BLaER1 treated with 17β-estradiol and CSF1 and Interleukin-3, amounts not matched to agents 10 nM and 100 nM (cell line): ENCODE measurements at regions not wholly inside any gene's neighbourhood (a gene's known extent, or its start where the extent isn't known, plus 50 kb on each side); places are given as distances from the start of the nearest gene placed in this dataset.
"Not testable (repeated sequence)": the region's sequence is repeated elsewhere in the genome, so short reads cannot be mapped to it uniquely, and the experiment has no call there.

Experiments used
- H3K27ac ChIP-seq, 11 experiments: shearing (Covaris generic); formaldehyde crosslinking; 2 replicates each; pipeline ENCODE4 v1.8.1; 2022
- H3K27me3 ChIP-seq, 11 experiments: shearing (Covaris generic); formaldehyde crosslinking; 2 replicates each; pipeline ENCODE4 v1.8.1; 2022
- H3K36me3 ChIP-seq, 11 experiments: shearing (Covaris generic); formaldehyde crosslinking; 2 replicates each; pipeline ENCODE4 v1.8.1; 2022
- H3K4me1 ChIP-seq, 10 experiments: shearing (Covaris generic); formaldehyde crosslinking; 2 replicates each; pipeline ENCODE4 v1.8.1; 2022
- H3K4me2 ChIP-seq, 11 experiments: shearing (Covaris generic); formaldehyde crosslinking; 2 replicates each; pipeline ENCODE4 v1.8.1; 2022
- H3K4me3 ChIP-seq, 10 experiments: shearing (Covaris generic); formaldehyde crosslinking; 2 replicates each; pipeline ENCODE4 v1.8.1; 2022
- H3K9ac ChIP-seq, 11 experiments: shearing (Covaris generic); formaldehyde crosslinking; 2 replicates each; pipeline ENCODE4 v1.8.1; 2022
- H3K9me3 ChIP-seq, 11 experiments: shearing (Covaris generic); formaldehyde crosslinking; replicated peaks in 1 of 11; 2 replicates each; pipeline ENCODE4 v1.8.1; 2022
- H4K20me1 ChIP-seq, 11 experiments: shearing (Covaris generic); formaldehyde crosslinking; 2 replicates each; pipeline ENCODE4 v1.8.1; 2022
- Cebpa-rat ChIP-seq, 11 experiments: shearing (Covaris generic); IDR thresholded peaks; 2 replicates each; pipeline ENCODE4 v1.8.1; 2022

DNA sequence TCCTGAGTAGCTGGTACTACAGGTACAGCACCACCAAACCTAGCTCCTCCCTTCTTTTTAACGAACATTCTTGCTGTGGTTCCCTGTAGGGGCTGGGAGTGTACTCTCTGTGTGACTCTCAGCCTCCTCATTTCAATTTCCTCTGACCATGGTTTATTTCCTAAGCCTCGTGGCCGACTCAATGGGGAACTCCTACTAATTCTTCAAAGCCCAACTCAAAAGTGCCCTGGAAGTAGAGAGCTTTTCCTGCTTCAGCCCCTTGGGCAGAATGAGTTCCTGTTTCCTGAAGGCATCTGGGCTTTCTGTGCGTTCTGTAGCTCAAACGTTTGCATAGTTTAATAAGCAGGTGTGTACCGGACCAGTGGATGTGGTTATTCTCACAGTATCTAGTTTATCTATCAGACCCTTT lies 70.9 kb upstream of the ACOT11 start:
- Histone ChIP-seq H3K27me3 (peaks cover 0 to 21% (median 0%) of the 10 kb centered on the region in 11 experiments; a peak in 7 of 22 replicates), H3K36me3 (no peaks in the 10 kb centered on the region), H3K27ac (peak overlapping the region in 2 of 11 experiments; percentile 7 to 24; a peak in 2 of 22 replicates), H3K4me1 (peaks cover 57 to 95% (median 80%) of the 10 kb centered on the region in 10 experiments), H3K4me2 (peak overlapping the region; percentile 84 to 96 (median 92)), H3K9me3 (no peaks in the 10 kb centered on the region), H4K20me1 (no peaks in the 10 kb centered on the region), H3K4me3 (no peak overlapping the region), H3K9ac (no peak overlapping the region)
- no peak for TF ChIP-seq Cebpa-rat (IDR thresholded peaks at IDR 0.05)

DNA sequence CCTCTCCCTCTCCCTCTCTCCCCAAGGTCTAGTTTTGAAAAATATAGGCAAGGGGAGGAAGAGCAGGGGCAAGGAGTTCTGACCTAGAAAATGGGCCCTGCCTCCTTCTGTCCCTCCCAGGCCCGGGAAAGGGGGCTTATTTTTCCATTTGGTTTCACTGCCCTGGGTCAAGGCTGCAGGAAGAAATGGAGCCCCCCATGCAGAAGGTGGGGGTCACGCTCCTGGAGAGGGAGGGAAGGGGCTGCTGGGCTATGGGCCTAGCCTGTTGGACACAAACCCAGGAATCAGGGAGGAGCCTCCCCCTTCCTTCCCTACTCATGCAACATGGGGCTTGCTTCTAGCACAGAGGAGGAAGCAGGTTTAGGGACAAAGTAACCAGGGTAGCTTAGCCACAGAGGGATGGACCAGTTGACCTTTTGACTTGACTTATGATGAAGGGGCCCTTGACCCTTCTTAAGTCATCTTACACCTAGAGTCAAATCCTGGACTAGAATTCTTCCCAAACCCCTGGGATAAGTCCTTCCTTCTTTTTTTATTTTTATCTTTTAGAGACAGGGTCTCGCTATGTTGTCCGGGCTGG lies 70.4 kb upstream of the SSBP3 start:
- Histone ChIP-seq H3K27ac (peak overlapping the region in 4 of 11 experiments; percentile 17 to 72 (median 70); a peak in 6 of 22 replicates), H3K9ac (peak overlapping the region in 3 of 11 experiments; percentile 64 to 70 (median 66); a peak in 4 of 22 replicates), H3K4me2 (peak overlapping the region; percentile 84 to 96 (median 92)), H3K27me3 (peaks cover 0 to 21% (median 0%) of the 10 kb centered on the region in 11 experiments; a peak in 7 of 22 replicates), H4K20me1 (no peaks in the 10 kb centered on the region), H3K4me1 (peaks cover 56 to 99% (median 82%) of the 10 kb centered on the region in 10 experiments), H3K9me3 (no peaks in the 10 kb centered on the region), H3K36me3 (no peaks in the 10 kb centered on the region), H3K4me3 (no peak overlapping the region)
- TF ChIP-seq Cebpa-rat (IDR thresholded peaks at IDR 0.05), result no peak

DNA sequence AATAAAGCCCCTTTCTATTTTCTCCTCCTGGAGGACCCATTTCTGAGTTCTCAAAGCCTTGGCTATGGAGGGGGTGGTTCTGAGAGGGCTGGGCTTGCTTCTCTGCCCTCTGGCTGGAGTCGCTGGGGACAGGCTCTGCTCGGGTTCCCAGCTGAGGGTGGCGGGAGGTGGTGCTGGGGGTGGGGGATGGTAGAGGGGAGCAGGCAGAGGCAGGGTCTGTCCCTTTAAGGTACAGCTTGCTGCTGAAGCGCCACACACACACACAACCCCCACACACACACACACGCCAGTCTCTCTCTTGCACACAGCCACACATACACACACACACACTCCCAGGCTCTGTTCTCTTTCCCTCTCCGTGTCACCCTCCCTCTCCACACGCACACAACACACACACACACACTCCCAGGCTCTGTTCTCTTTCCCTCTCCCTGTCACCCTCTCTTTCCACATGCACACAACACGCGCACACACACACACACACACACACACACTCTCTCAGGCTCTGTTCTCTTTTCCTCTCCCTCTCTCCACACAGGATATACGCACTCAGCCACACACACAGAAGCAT lies 69.8 kb upstream of the SSBP3 start:
- peak overlapping the region in 7 of 10 experiments; percentile 45 to 67 (median 52); a peak in 13 of 20 replicates for H3K4me3 ChIP-seq
- H3K9ac ChIP-seq, result peak overlapping the region in 9 of 11 experiments; percentile 20 to 70 (median 51); a peak in 14 of 22 replicates
- no peaks in the 10 kb centered on the region for H3K9me3 ChIP-seq
- H3K27me3 ChIP-seq, result peaks cover 0 to 21% (median 0%) of the 10 kb centered on the region in 11 experiments; a peak in 7 of 22 replicates
- H3K27ac ChIP-seq, result peak overlapping the region in 9 of 11 experiments; percentile 14 to 72 (median 65); a peak in 17 of 22 replicates
- H3K4me1 ChIP-seq, result peaks cover 50 to 95% (median 77%) of the 10 kb centered on the region in 10 experiments
- H3K4me2 ChIP-seq, result peak overlapping the region; percentile 84 to 96 (median 92)
- TF ChIP-seq Cebpa-rat (IDR thresholded peaks at IDR 0.05), result no peak
- H4K20me1 ChIP-seq, result no peaks in the 10 kb centered on the region
- no peaks in the 10 kb centered on the region for H3K36me3 ChIP-seq

GRCh38 chr1:54475357-54475881 lies 69.2 kb upstream of the SSBP3 start:
- Histone ChIP-seq H3K27me3 (peaks cover 0 to 21% (median 0%) of the 10 kb centered on the region in 11 experiments; a peak in 7 of 22 replicates), H3K9me3 (peaks cover 0 to 2% (median 0%) of the 10 kb centered on the region in 11 experiments; a peak in 1 of 22 replicates), H3K27ac (peak overlapping the region in 9 of 11 experiments; percentile 14 to 72 (median 65); a peak in 17 of 22 replicates), H3K4me3 (peak overlapping the region; percentile 39 to 67 (median 52); a peak in 18 of 20 replicates), H3K4me2 (peak overlapping the region; percentile 84 to 96 (median 92)), H3K9ac (peak overlapping the region in 9 of 11 experiments; percentile 38 to 70 (median 51); a peak in 15 of 22 replicates), H4K20me1 (no peaks in the 10 kb centered on the region), H3K36me3 (no peaks in the 10 kb centered on the region), H3K4me1 (peaks cover 44 to 88% (median 71%) of the 10 kb centered on the region in 10 experiments)
- TF ChIP-seq Cebpa-rat (IDR thresholded peaks at IDR 0.05), result no peak

GRCh38 chr1:54474310-54475251 lies 68.4 kb upstream of the SSBP3 start:
- Histone ChIP-seq H3K4me1 (peaks cover 40 to 80% (median 63%) of the 10 kb centered on the region in 10 experiments), H3K4me2 (peak overlapping the region; percentile 84 to 96 (median 92))

DNA sequence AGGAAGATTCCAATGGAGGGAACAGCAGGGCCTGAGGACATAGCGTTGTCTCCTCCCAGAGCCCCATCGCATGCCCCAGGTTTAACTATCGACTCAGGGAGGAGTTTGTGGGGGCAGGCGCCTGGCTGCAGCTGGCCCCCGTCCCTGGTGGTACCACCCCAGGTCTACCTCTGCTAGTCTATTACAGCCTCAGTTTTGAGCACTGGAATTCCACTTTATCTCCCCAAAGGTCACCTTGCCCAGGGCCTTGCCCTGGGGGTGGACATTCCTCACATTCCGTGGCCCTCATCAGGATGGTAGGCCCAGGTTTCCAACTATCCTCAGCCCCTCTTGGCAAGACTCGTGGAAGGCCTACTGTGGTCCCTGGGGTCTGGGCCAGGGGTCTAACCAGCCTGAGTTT lies 65.4 kb upstream of the SSBP3 start:
- Histone ChIP-seq H3K9me3 (peaks cover 0 to 25% (median 20%) of the 10 kb centered on the region in 11 experiments; a peak in 17 of 22 replicates), H3K27ac (no peak overlapping the region), H3K4me2 (peak overlapping the region in 2 of 11 experiments; percentile 12 to 14; a peak in 2 of 22 replicates), H3K4me3 (no peak overlapping the region), H4K20me1 (no peaks in the 10 kb centered on the region), H3K9ac (no peak overlapping the region), H3K4me1 (peaks cover 25 to 58% (median 37%) of the 10 kb centered on the region in 10 experiments), H3K27me3 (peaks cover 0 to 21% (median 0%) of the 10 kb centered on the region in 11 experiments; a peak in 7 of 22 replicates), H3K36me3 (no peaks in the 10 kb centered on the region)
- TF ChIP-seq Cebpa-rat (IDR thresholded peaks at IDR 0.05), result no peak

More at GRCh38 chr1:54474310-54475251, 68.4 kb upstream of the SSBP3 start:
- no peaks in the 10 kb centered on the region for H4K20me1 ChIP-seq
- H3K27me3 ChIP-seq, result peaks cover 0 to 21% (median 0%) of the 10 kb centered on the region in 11 experiments; a peak in 7 of 22 replicates
- no peak for TF ChIP-seq Cebpa-rat (IDR thresholded peaks at IDR 0.05)
- peak overlapping the region; percentile 38 to 70 (median 51); a peak in 21 of 22 replicates for H3K9ac ChIP-seq
- H3K27ac ChIP-seq, result peak overlapping the region in 9 of 11 experiments; percentile 22 to 72 (median 65); a peak in 18 of 22 replicates
- peaks cover 0 to 11% (median 8%) of the 10 kb centered on the region in 11 experiments; a peak in 17 of 22 replicates for H3K9me3 ChIP-seq
- no peaks in the 10 kb centered on the region for H3K36me3 ChIP-seq
- H3K4me3 ChIP-seq, result peak overlapping the region; percentile 39 to 67 (median 52)

- not testable (repeated sequence) for H3K4me2 ChIP-seq, H3K36me3 ChIP-seq, H4K20me1 ChIP-seq, H3K27ac ChIP-seq, H3K4me3 ChIP-seq, H3K9ac ChIP-seq
- Histone ChIP-seq H3K27me3 (peaks cover 0 to 11% (median 0%) of the 10 kb centered on the region in 11 experiments; a peak in 7 of 22 replicates), H3K4me1 (peaks cover 17 to 50% (median 31%) of the 10 kb centered on the region in 10 experiments), H3K9me3 (peaks cover 0 to 25% (median 20%) of the 10 kb centered on the region in 11 experiments; a peak in 17 of 22 replicates)
These were observed 63.2 kb upstream of the SSBP3 start for GRCh38 chr1:54469444-54469843.

- not testable (repeated sequence) for H3K9ac ChIP-seq, H3K27me3 ChIP-seq, H3K36me3 ChIP-seq, H3K4me3 ChIP-seq, H4K20me1 ChIP-seq, H3K27ac ChIP-seq
- peaks cover 22 to 51% (median 34%) of the 10 kb centered on the region in 10 experiments for H3K4me1 ChIP-seq
- peaks cover 0 to 25% (median 20%) of the 10 kb centered on the region in 11 experiments; a peak in 17 of 22 replicates for H3K9me3 ChIP-seq
- peak overlapping the region in 2 of 11 experiments; percentile 0 to 1; a peak in 1 of 22 replicates for H3K4me2 ChIP-seq
These were observed 62.3 kb upstream of the SSBP3 start for GRCh38 chr1:54468288-54469084.
